ENCODE measurements at regions not wholly inside any gene's neighbourhood (a gene's known extent, or its start where the extent isn't known, plus 50 kb on each side); places are given as distances from the start of the nearest gene placed in this dataset.

DNA sequence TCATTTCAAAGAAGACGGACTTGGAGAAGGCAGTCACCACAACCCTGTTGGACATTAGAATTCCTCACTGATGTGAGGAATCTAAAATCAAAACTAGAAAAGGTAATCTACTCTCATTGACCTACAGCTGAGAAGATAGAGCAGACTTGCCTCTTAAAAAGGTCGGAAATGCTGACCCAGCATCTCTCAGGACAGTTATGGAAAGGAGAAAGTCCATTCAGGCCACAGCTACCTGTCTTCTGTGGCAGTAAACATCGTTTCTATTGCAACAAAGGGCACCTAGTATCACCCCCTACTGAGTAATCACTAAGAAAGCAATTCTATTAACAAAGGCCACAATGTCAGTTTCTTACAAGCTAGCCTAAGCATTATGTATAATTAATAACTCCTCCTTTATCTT, 601.7 kb downstream of the PRELID2 start:
- TF ChIP-seq, protein P1, sequence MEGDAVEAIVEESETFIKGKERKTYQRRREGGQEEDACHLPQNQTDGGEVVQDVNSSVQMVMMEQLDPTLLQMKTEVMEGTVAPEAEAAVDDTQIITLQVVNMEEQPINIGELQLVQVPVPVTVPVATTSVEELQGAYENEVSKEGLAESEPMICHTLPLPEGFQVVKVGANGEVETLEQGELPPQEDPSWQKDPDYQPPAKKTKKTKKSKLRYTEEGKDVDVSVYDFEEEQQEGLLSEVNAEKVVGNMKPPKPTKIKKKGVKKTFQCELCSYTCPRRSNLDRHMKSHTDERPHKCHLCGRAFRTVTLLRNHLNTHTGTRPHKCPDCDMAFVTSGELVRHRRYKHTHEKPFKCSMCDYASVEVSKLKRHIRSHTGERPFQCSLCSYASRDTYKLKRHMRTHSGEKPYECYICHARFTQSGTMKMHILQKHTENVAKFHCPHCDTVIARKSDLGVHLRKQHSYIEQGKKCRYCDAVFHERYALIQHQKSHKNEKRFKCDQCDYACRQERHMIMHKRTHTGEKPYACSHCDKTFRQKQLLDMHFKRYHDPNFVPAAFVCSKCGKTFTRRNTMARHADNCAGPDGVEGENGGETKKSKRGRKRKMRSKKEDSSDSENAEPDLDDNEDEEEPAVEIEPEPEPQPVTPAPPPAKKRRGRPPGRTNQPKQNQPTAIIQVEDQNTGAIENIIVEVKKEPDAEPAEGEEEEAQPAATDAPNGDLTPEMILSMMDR (IDR thresholded peaks at IDR 0.05; ENCODE audit: low read depth, low read length): no peak
- DNase-seq (ENCODE audit: extremely low read depth, low read depth): no peak

- DNase-seq (ENCODE audit: extremely low read depth, low read depth): no peak
- TF ChIP-seq, protein P1 (IDR thresholded peaks at IDR 0.05; ENCODE audit: low read depth, low read length): no peak
Measured at GRCh38 chr5:145230781-145231180, 604.4 kb downstream of the PRELID2 start.

DNA sequence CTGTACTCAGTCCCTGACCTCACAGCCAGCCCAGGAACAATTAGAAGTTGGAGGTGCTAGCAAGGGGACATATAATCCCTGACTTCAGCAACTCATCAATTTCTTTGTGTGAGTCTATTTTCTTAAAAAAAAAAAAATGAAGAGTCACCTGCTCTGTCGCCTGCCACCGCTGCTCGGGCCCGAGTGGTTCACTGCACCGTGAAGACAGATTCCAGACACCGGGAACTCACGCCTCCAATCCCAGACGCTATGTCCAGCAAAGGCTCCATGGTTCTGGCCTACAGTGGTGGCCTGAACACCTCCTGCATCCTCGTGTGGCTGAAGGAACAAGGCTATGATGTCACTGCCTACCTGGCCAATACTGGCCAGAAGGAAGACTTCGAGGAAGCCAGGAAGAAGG, 606.6 kb downstream of the PRELID2 start:
- TF ChIP-seq, protein P1 (IDR thresholded peaks at IDR 0.05; ENCODE audit: low read depth, low read length): no peak
- no peak for DNase-seq (ENCODE audit: extremely low read depth, low read depth)

DNA sequence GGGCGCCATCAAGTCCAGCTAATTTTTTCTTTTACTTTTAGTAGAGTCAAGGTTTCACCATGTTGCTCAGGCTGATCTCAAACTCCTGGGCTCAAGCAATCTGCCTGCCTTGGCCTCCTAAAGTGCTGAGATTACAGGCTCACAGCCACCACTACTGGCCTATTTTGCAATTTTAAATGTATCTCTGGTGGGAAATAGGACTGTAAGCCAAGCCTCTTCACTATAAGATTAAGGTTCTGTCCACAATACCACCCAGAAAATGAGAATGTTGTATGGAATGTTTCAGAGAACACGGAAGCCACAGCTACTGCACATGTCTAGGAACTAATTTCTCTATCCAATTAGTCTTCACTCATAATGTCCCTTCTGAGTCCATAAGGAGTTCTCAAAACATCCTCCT, 607.3 kb downstream of the PRELID2 start:
- TF ChIP-seq, protein P1 (IDR thresholded peaks at IDR 0.05; ENCODE audit: low read depth, low read length): no peak
- no peak for DNase-seq (ENCODE audit: extremely low read depth, low read depth)

DNA sequence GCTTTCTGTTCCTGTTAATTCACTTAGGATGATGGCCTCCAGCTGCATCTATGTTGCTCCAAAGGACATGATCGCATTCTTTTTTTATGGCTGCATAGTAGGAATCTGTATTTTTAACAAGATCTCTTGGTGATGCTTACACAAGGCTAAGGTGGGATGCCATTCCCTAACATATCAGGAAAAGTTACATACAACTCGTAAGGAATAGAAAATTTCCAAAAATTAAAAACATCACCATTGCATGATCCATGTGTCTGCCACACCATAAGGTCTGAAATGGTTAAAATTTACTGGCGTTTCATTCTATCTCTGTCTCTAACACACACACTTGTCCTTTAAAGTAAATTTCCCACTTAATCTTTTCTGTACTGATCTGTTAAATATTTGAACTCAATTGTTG, 608.4 kb downstream of the PRELID2 start:
- TF ChIP-seq, protein P1 (IDR thresholded peaks at IDR 0.05; ENCODE audit: low read depth, low read length): no peak
- no peak for DNase-seq (ENCODE audit: extremely low read depth, low read depth)

- DNase-seq (ENCODE audit: extremely low read depth, low read depth): no peak
- TF ChIP-seq, protein P1 (IDR thresholded peaks at IDR 0.05; ENCODE audit: low read depth, low read length): no peak
Measured at GRCh38 chr5:145225529-145225928, 609.6 kb downstream of the PRELID2 start.

GRCh38 chr5:145223582-145223981, 611.6 kb downstream of the PRELID2 start:
- TF ChIP-seq, protein P1 (IDR thresholded peaks at IDR 0.05; ENCODE audit: low read depth, low read length): no peak
- DNase-seq (ENCODE audit: extremely low read depth, low read depth): no peak

Data from AG09319 (cell line).